Astrocyte (in vitro differentiated cells and primary cell): ENCODE measurements at regions not wholly inside any gene's neighbourhood (a gene's known extent, or its start where the extent isn't known, plus 50 kb on each side); places are given as distances from the start of the nearest gene placed in this dataset.

Source experiments
- CTCF ChIP-seq: IDR thresholded peaks from 2 replicates; pipeline ENCODE4 v1.5.1; 2011; ENCODE audit warnings: low read depth, mild to moderate bottlenecking, inconsistent platforms, low read length, moderate library complexity; ENCODE audit not compliant: insufficient read depth
- EZH2 ChIP-seq: IDR thresholded peaks from 2 replicates; pipeline ENCODE4 v1.6.1; 2012; ENCODE audit warnings: mild to moderate bottlenecking, low read length, inconsistent platforms; ENCODE audit not compliant: insufficient read depth

GRCh38 chr5:163889369-163889768 is 383.9 kb downstream of the MAT2B start:
- TF ChIP-seq CTCF (no peak), EZH2 (no peak)
